ENCODE measurements at regions not wholly inside any gene's neighbourhood (a gene's known extent, or its start where the extent isn't known, plus 50 kb on each side); places are given as distances from the start of the nearest gene placed in this dataset.

- TF ChIP-seq CTCF (IDR thresholded peaks at IDR 0.05; ENCODE audit: poor library complexity) (no peak), EZH2 (IDR thresholded peaks at IDR 0.05; ENCODE audit: borderline replicate concordance) (no peak)
Observed at GRCh38 chr10:4546500-4546899, 279.5 kb upstream of the AKR1E2 start.
